ENCODE measurements at regions not wholly inside any gene's neighbourhood (a gene's known extent, or its start where the extent isn't known, plus 50 kb on each side); places are given as distances from the start of the nearest gene placed in this dataset.

DNA sequence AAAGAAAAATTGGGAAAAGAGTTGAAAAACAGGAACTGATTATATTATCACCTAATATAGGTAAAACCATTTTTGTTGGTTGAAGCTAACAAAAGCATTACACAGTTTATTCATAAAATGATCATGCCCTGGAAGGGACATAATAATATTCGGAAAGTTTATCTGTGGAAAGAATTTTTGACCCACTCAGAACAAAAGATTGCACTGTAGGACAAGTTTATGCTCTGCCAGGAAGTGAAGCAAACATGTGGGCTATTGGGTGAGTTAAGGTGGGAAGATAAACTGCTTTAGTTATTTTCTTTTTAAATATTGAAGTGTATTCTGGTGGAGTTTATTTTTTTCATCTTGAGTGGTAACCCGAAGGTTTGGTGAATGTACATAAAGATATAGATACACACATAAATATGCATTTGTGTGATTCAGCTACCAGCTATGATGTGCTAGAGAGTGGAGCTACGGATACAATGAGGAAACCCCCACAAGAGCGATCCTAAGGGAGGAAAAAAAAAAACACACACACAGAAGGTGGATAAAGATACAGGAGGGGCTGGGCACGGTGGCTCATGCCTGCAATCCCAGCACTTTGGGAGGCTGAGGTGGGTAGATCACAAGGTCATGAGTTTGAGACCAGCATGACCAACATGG lies 506.4 kb upstream of the THBS1 start:
- TF ChIP-seq, protein P1, sequence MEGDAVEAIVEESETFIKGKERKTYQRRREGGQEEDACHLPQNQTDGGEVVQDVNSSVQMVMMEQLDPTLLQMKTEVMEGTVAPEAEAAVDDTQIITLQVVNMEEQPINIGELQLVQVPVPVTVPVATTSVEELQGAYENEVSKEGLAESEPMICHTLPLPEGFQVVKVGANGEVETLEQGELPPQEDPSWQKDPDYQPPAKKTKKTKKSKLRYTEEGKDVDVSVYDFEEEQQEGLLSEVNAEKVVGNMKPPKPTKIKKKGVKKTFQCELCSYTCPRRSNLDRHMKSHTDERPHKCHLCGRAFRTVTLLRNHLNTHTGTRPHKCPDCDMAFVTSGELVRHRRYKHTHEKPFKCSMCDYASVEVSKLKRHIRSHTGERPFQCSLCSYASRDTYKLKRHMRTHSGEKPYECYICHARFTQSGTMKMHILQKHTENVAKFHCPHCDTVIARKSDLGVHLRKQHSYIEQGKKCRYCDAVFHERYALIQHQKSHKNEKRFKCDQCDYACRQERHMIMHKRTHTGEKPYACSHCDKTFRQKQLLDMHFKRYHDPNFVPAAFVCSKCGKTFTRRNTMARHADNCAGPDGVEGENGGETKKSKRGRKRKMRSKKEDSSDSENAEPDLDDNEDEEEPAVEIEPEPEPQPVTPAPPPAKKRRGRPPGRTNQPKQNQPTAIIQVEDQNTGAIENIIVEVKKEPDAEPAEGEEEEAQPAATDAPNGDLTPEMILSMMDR (IDR thresholded peaks at IDR 0.05; ENCODE audit: control extremely low read depth in 1 of 3, insufficient read depth in 1 of 3, low read depth in 1 of 3, low read length in 3 of 3) = no peak
- no peak for TF ChIP-seq E2F6 (IDR thresholded peaks at IDR 0.05)
